ENCODE measurements at regions not wholly inside any gene's neighbourhood (a gene's known extent, or its start where the extent isn't known, plus 50 kb on each side); places are given as distances from the start of the nearest gene placed in this dataset.

DNA sequence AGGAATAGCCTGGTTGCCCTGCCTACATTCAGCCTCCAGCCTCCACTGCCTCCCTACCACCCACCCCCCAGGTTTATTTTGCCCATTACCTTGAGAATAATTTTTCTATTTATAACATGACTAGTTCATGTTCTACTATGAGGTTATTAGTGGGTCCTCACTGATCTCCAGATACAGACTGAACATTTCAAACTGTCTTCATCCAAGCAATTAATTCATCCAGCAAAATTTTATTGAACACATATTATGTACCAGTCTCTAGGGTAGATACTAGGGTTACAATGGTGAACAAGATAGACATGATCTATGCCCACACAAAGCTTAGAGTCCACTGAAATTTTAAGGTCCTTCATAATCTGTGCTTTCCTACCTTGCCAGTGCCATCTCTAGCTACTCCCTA lies 51.6 kb upstream of the FHIP2A start (continued):
- TF ChIP-seq, protein P1, sequence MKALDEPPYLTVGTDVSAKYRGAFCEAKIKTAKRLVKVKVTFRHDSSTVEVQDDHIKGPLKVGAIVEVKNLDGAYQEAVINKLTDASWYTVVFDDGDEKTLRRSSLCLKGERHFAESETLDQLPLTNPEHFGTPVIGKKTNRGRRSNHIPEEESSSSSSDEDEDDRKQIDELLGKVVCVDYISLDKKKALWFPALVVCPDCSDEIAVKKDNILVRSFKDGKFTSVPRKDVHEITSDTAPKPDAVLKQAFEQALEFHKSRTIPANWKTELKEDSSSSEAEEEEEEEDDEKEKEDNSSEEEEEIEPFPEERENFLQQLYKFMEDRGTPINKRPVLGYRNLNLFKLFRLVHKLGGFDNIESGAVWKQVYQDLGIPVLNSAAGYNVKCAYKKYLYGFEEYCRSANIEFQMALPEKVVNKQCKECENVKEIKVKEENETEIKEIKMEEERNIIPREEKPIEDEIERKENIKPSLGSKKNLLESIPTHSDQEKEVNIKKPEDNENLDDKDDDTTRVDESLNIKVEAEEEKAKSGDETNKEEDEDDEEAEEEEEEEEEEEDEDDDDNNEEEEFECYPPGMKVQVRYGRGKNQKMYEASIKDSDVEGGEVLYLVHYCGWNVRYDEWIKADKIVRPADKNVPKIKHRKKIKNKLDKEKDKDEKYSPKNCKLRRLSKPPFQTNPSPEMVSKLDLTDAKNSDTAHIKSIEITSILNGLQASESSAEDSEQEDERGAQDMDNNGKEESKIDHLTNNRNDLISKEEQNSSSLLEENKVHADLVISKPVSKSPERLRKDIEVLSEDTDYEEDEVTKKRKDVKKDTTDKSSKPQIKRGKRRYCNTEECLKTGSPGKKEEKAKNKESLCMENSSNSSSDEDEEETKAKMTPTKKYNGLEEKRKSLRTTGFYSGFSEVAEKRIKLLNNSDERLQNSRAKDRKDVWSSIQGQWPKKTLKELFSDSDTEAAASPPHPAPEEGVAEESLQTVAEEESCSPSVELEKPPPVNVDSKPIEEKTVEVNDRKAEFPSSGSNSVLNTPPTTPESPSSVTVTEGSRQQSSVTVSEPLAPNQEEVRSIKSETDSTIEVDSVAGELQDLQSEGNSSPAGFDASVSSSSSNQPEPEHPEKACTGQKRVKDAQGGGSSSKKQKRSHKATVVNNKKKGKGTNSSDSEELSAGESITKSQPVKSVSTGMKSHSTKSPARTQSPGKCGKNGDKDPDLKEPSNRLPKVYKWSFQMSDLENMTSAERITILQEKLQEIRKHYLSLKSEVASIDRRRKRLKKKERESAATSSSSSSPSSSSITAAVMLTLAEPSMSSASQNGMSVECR (CRISPR knock-in tag; IDR thresholded peaks at IDR 0.05; ENCODE audit: borderline replicate concordance), result no peak
- TF ChIP-seq ZNF423 (CRISPR knock-in tag; IDR thresholded peaks at IDR 0.05) (no peak), ZNF219 (CRISPR knock-in tag; IDR thresholded peaks at IDR 0.05; ENCODE audit: borderline replicate concordance) (no peak), KAT7 (CRISPR knock-in tag; IDR thresholded peaks at IDR 0.05; ENCODE audit: borderline replicate concordance) (no peak), FOXP1 (CRISPR knock-in tag; IDR thresholded peaks at IDR 0.05; ENCODE audit: borderline replicate concordance) (no peak), JAZF1 (CRISPR knock-in tag; IDR thresholded peaks at IDR 0.05) (no peak), TEAD4 (CRISPR knock-in tag; IDR thresholded peaks at IDR 0.05) (no peak), CBFB (CRISPR knock-in tag; IDR thresholded peaks at IDR 0.05; ENCODE audit: low read depth) (no peak), TCF7 (CRISPR knock-in tag; IDR thresholded peaks at IDR 0.05; ENCODE audit: low read depth) (no peak), OVOL2 (CRISPR knock-in tag; IDR thresholded peaks at IDR 0.05; ENCODE audit: borderline replicate concordance) (no peak)

DNA sequence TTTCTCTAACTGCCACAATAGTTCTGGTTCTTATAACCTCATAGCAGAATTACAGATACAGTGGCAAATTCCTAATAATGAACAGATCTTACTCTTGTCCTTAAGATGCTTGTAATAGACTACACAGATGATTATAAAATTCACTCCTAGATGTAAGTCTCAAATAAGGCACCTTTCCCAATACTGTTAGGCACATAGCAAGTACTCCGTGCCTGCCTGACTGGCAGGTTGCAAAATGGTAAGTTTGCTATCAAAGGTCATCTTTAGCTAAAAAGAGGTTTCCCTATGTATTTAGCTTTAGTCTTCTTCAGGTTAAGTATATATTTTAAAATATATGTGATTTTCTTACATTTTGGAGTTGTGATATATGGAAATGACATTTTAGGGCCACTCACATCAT lies 50.4 kb upstream of the FHIP2A start:
- H3K9me3 Mint-ChIP-seq, result no peaks in the 10 kb centered on the region
- peaks cover 10% of the 10 kb centered on the region for H3K4me1 Mint-ChIP-seq

More for the DNA sequence above, 50.4 kb upstream of the FHIP2A start:
- ChIA-PET CTCF (no interaction called here), POLR2A (no interaction called here)
- no peak overlapping the region for H3K4me3 Mint-ChIP-seq
- H3K27ac Mint-ChIP-seq, result no peak overlapping the region
- no peak for DNase-seq (ENCODE audit: low spot score)
- TF ChIP-seq, protein P2, sequence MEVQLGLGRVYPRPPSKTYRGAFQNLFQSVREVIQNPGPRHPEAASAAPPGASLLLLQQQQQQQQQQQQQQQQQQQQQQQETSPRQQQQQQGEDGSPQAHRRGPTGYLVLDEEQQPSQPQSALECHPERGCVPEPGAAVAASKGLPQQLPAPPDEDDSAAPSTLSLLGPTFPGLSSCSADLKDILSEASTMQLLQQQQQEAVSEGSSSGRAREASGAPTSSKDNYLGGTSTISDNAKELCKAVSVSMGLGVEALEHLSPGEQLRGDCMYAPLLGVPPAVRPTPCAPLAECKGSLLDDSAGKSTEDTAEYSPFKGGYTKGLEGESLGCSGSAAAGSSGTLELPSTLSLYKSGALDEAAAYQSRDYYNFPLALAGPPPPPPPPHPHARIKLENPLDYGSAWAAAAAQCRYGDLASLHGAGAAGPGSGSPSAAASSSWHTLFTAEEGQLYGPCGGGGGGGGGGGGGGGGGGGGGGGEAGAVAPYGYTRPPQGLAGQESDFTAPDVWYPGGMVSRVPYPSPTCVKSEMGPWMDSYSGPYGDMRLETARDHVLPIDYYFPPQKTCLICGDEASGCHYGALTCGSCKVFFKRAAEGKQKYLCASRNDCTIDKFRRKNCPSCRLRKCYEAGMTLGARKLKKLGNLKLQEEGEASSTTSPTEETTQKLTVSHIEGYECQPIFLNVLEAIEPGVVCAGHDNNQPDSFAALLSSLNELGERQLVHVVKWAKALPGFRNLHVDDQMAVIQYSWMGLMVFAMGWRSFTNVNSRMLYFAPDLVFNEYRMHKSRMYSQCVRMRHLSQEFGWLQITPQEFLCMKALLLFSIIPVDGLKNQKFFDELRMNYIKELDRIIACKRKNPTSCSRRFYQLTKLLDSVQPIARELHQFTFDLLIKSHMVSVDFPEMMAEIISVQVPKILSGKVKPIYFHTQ (CRISPR knock-in tag; IDR thresholded peaks at IDR 0.05), result no peak
- no peak for TF ChIP-seq NFATC4 (CRISPR knock-in tag; IDR thresholded peaks at IDR 0.05)
- TF ChIP-seq CREB1 (CRISPR knock-in tag; IDR thresholded peaks at IDR 0.05), result no peak
- TF ChIP-seq, protein P3, sequence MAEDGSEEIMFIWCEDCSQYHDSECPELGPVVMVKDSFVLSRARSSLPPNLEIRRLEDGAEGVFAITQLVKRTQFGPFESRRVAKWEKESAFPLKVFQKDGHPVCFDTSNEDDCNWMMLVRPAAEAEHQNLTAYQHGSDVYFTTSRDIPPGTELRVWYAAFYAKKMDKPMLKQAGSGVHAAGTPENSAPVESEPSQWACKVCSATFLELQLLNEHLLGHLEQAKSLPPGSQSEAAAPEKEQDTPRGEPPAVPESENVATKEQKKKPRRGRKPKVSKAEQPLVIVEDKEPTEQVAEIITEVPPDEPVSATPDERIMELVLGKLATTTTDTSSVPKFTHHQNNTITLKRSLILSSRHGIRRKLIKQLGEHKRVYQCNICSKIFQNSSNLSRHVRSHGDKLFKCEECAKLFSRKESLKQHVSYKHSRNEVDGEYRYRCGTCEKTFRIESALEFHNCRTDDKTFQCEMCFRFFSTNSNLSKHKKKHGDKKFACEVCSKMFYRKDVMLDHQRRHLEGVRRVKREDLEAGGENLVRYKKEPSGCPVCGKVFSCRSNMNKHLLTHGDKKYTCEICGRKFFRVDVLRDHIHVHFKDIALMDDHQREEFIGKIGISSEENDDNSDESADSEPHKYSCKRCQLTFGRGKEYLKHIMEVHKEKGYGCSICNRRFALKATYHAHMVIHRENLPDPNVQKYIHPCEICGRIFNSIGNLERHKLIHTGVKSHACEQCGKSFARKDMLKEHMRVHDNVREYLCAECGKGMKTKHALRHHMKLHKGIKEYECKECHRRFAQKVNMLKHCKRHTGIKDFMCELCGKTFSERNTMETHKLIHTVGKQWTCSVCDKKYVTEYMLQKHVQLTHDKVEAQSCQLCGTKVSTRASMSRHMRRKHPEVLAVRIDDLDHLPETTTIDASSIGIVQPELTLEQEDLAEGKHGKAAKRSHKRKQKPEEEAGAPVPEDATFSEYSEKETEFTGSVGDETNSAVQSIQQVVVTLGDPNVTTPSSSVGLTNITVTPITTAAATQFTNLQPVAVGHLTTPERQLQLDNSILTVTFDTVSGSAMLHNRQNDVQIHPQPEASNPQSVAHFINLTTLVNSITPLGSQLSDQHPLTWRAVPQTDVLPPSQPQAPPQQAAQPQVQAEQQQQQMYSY (CRISPR knock-in tag; IDR thresholded peaks at IDR 0.05), result no peak
- no peak for TF ChIP-seq ZNF671 (CRISPR knock-in tag; IDR thresholded peaks at IDR 0.05)
- no peak for TF ChIP-seq TCF7 (CRISPR knock-in tag; IDR thresholded peaks at IDR 0.05; ENCODE audit: low read depth)
- no peak for TF ChIP-seq ZNF263 (CRISPR knock-in tag; IDR thresholded peaks at IDR 0.05; ENCODE audit: low read depth)
- TF ChIP-seq, protein P4, sequence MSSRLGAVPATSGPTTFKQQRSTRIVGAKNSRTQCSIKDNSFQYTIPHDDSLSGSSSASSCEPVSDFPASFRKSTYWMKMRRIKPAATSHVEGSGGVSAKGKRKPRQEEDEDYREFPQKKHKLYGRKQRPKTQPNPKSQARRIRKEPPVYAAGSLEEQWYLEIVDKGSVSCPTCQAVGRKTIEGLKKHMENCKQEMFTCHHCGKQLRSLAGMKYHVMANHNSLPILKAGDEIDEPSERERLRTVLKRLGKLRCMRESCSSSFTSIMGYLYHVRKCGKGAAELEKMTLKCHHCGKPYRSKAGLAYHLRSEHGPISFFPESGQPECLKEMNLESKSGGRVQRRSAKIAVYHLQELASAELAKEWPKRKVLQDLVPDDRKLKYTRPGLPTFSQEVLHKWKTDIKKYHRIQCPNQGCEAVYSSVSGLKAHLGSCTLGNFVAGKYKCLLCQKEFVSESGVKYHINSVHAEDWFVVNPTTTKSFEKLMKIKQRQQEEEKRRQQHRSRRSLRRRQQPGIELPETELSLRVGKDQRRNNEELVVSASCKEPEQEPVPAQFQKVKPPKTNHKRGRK (CRISPR knock-in tag; IDR thresholded peaks at IDR 0.05; ENCODE audit: borderline replicate concordance), result no peak
- TF ChIP-seq, protein P5, sequence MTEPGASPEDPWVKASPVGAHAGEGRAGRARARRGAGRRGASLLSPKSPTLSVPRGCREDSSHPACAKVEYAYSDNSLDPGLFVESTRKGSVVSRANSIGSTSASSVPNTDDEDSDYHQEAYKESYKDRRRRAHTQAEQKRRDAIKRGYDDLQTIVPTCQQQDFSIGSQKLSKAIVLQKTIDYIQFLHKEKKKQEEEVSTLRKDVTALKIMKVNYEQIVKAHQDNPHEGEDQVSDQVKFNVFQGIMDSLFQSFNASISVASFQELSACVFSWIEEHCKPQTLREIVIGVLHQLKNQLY (CRISPR knock-in tag; IDR thresholded peaks at IDR 0.05), result no peak
- TF ChIP-seq TEAD4 (CRISPR knock-in tag; IDR thresholded peaks at IDR 0.05), result no peak
- no peak for TF ChIP-seq ZNF317 (CRISPR knock-in tag; IDR thresholded peaks at IDR 0.05; ENCODE audit: borderline replicate concordance, low read depth)
- no peak for TF ChIP-seq FOXP1 (CRISPR knock-in tag; IDR thresholded peaks at IDR 0.05; ENCODE audit: borderline replicate concordance)
- TF ChIP-seq ZNF396 (CRISPR knock-in tag; IDR thresholded peaks at IDR 0.05; ENCODE audit: borderline replicate concordance), result no peak
- TF ChIP-seq, protein P6, sequence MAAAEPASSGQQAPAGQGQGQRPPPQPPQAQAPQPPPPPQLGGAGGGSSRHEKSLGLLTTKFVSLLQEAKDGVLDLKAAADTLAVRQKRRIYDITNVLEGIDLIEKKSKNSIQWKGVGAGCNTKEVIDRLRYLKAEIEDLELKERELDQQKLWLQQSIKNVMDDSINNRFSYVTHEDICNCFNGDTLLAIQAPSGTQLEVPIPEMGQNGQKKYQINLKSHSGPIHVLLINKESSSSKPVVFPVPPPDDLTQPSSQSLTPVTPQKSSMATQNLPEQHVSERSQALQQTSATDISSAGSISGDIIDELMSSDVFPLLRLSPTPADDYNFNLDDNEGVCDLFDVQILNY (CRISPR knock-in tag; IDR thresholded peaks at IDR 0.05), result no peak
- no peak for TF ChIP-seq ZNF121 (CRISPR knock-in tag; IDR thresholded peaks at IDR 0.05)
- no peaks in the 10 kb centered on the region for H3K36me3 Mint-ChIP-seq
- ATAC-seq, result no peak
- H3K27me3 Mint-ChIP-seq (ENCODE audit: low read depth), result peaks cover 27% of the 10 kb centered on the region

All from WTC11 (cell line).